Activated naive CD4-positive, alpha-beta T cell treated with anti-CD3 and anti-CD28 coated beads, Interleukin-2, amount 50 U/mL, for 24 hours (primary cell): ENCODE measurements at regions not wholly inside any gene's neighbourhood (a gene's known extent, or its start where the extent isn't known, plus 50 kb on each side); places are given as distances from the start of the nearest gene placed in this dataset.
A peak's percentile ranks its signal among the peaks of the same experiment; 100 is the strongest.

ENCODE experiments used
- H3K27ac Mint-ChIP-seq: one replicate; pipeline ENCODE4 v1.8.0; 2021; ENCODE audit warnings: mild to moderate bottlenecking, mixed read lengths
- H3K27me3 Mint-ChIP-seq: one replicate; pipeline ENCODE4 v1.8.0; 2021; ENCODE audit warnings: mixed read lengths
- H3K36me3 Mint-ChIP-seq: one replicate; pipeline ENCODE4 v1.8.0; 2021; ENCODE audit warnings: mixed read lengths
- H3K4me1 Mint-ChIP-seq: one replicate; pipeline ENCODE4 v1.8.0; 2021; ENCODE audit warnings: mixed read lengths
- H3K4me3 Mint-ChIP-seq: one replicate; pipeline ENCODE4 v1.8.0; 2021; ENCODE audit warnings: mild to moderate bottlenecking, mixed read lengths
- H3K9me3 Mint-ChIP-seq: one replicate; pipeline ENCODE4 v1.8.0; 2021; ENCODE audit warnings: mixed read lengths

GRCh38 chr6:21648475-21649050 is 55.0 kb downstream of the SOX4 start:
- no peaks in the 10 kb centered on the region for H3K36me3 Mint-ChIP-seq
- peaks cover 1% of the 10 kb centered on the region for H3K27me3 Mint-ChIP-seq
- no peak overlapping the region for H3K27ac Mint-ChIP-seq
- H3K9me3 Mint-ChIP-seq, result no peaks in the 10 kb centered on the region
- H3K4me3 Mint-ChIP-seq, result no peak overlapping the region
- no peaks in the 10 kb centered on the region for H3K4me1 Mint-ChIP-seq

DNA sequence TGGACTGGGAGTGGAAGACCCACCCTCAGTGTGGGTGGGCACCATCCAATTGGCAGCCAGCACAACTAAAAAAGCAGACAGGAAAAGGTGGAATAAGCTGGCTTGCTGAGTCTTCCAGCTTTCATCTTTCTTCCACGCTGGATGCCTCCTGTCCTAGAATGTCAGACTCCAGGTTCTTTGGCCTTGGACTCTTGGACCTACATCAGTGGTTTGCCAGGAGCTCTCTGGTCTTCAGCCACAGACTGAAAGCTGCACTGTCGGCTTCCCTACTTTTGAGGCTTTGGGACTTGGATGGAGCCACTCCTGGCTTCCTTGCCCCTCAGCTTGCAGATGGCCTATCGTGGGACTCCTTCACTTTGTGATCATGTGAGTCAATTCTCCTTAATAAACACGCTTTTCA is 59.8 kb downstream of the SOX4 start:
- no peaks in the 10 kb centered on the region for H3K4me1 Mint-ChIP-seq
- no peak overlapping the region for H3K27ac Mint-ChIP-seq

GRCh38 chr6:21653905-21654304 is 60.4 kb downstream of the SOX4 start:
- Mint-ChIP-seq H3K36me3 (no peaks in the 10 kb centered on the region), H3K4me1 (no peaks in the 10 kb centered on the region), H3K9me3 (no peaks in the 10 kb centered on the region), H3K4me3 (no peak overlapping the region), H3K27ac (no peak overlapping the region), H3K27me3 (peaks cover 2% of the 10 kb centered on the region)

More for the DNA sequence above, 59.8 kb downstream of the SOX4 start:
- no peaks in the 10 kb centered on the region for H3K9me3 Mint-ChIP-seq
- H3K4me3 Mint-ChIP-seq, result no peak overlapping the region
- no peaks in the 10 kb centered on the region for H3K36me3 Mint-ChIP-seq
- H3K27me3 Mint-ChIP-seq, result peaks cover 2% of the 10 kb centered on the region

- Mint-ChIP-seq H3K27me3 (peaks cover 2% of the 10 kb centered on the region), H3K36me3 (no peaks in the 10 kb centered on the region), H3K4me3 (no peak overlapping the region), H3K27ac (no peak overlapping the region), H3K4me1 (no peaks in the 10 kb centered on the region), H3K9me3 (no peaks in the 10 kb centered on the region)
Observed at GRCh38 chr6:21654361-21654760, 60.8 kb downstream of the SOX4 start.

- no peak overlapping the region for H3K27ac Mint-ChIP-seq
- H3K9me3 Mint-ChIP-seq, result peaks cover 5% of the 10 kb centered on the region
- no peak overlapping the region for H3K4me3 Mint-ChIP-seq
- H3K36me3 Mint-ChIP-seq, result no peaks in the 10 kb centered on the region
- peaks cover 47% of the 10 kb centered on the region for H3K27me3 Mint-ChIP-seq
- H3K4me1 Mint-ChIP-seq, result peaks cover 22% of the 10 kb centered on the region
Observed at GRCh38 chr6:21663966-21664313, 70.4 kb downstream of the SOX4 start.

- H3K4me1 Mint-ChIP-seq, result peaks cover 22% of the 10 kb centered on the region
- H3K36me3 Mint-ChIP-seq, result no peaks in the 10 kb centered on the region
- peak overlapping the region; percentile 30 for H3K4me3 Mint-ChIP-seq
- H3K27me3 Mint-ChIP-seq, result peaks cover 47% of the 10 kb centered on the region
- H3K27ac Mint-ChIP-seq, result no peak overlapping the region
- peaks cover 5% of the 10 kb centered on the region for H3K9me3 Mint-ChIP-seq
Observed at GRCh38 chr6:21664314-21665109, 71.0 kb downstream of the SOX4 start.

DNA sequence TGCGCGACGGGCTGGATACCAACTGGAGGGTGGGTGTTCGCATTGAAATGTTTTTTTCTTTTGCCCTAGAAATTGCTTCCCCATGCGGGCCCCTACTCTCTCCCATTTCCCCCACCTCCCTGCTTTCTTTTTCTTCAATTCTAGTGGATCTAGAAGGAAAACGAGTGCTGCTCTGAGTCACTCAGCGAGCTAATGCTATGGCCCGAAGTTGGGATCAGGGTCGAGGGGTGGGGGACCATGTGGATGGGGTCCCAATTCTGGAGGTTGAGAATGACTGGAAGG is 71.5 kb downstream of the SOX4 start:
- peaks cover 5% of the 10 kb centered on the region for H3K9me3 Mint-ChIP-seq
- H3K27ac Mint-ChIP-seq, result no peak overlapping the region
- no peaks in the 10 kb centered on the region for H3K36me3 Mint-ChIP-seq
- peaks cover 22% of the 10 kb centered on the region for H3K4me1 Mint-ChIP-seq
- peaks cover 47% of the 10 kb centered on the region for H3K27me3 Mint-ChIP-seq
- no peak overlapping the region for H3K4me3 Mint-ChIP-seq

GRCh38 chr6:21665392-21666200 is 72.0 kb downstream of the SOX4 start:
- H3K36me3 Mint-ChIP-seq, result no peaks in the 10 kb centered on the region
- peaks cover 48% of the 10 kb centered on the region for H3K27me3 Mint-ChIP-seq
- no peak overlapping the region for H3K27ac Mint-ChIP-seq
- peaks cover 22% of the 10 kb centered on the region for H3K4me1 Mint-ChIP-seq
- no peak overlapping the region for H3K4me3 Mint-ChIP-seq
- peaks cover 5% of the 10 kb centered on the region for H3K9me3 Mint-ChIP-seq

GRCh38 chr6:21666201-21666691 is 72.7 kb downstream of the SOX4 start:
- peaks cover 22% of the 10 kb centered on the region for H3K4me1 Mint-ChIP-seq
- peaks cover 48% of the 10 kb centered on the region for H3K27me3 Mint-ChIP-seq
- peaks cover 5% of the 10 kb centered on the region for H3K9me3 Mint-ChIP-seq
- no peaks in the 10 kb centered on the region for H3K36me3 Mint-ChIP-seq
- no peak overlapping the region for H3K27ac Mint-ChIP-seq
- peak overlapping the region; percentile 44 for H3K4me3 Mint-ChIP-seq

GRCh38 chr6:21666853-21667681 is 73.5 kb downstream of the SOX4 start:
- Mint-ChIP-seq H3K36me3 (no peaks in the 10 kb centered on the region), H3K9me3 (peaks cover 5% of the 10 kb centered on the region), H3K4me3 (peak overlapping the region; percentile 19), H3K27ac (no peak overlapping the region), H3K27me3 (peaks cover 46% of the 10 kb centered on the region), H3K4me1 (peaks cover 22% of the 10 kb centered on the region)

DNA sequence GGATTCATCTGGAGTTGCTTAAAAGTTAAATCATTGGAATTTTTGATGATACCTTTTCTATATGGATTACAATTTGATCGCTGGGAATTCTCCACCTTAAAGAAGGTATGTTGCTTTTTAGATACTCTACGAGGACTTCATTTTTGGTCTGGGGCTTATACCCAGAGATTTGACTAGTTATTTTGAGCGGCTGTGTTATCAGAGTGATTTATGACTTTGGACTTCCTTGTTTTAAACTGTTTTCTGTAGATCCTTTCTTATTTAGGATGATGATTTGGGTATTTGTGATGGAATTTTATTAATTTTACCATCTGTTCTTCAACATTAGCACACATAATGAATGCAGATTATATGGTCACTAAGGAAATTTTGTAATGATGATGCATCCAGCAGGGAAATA is 75.2 kb downstream of the SOX4 start:
- Mint-ChIP-seq H3K9me3 (no peaks in the 10 kb centered on the region), H3K4me1 (peaks cover 22% of the 10 kb centered on the region), H3K36me3 (no peaks in the 10 kb centered on the region), H3K4me3 (no peak overlapping the region), H3K27ac (no peak overlapping the region), H3K27me3 (peaks cover 42% of the 10 kb centered on the region)

GRCh38 chr6:21676769-21677168 is 83.2 kb downstream of the SOX4 start:
- H3K27me3 Mint-ChIP-seq, result peaks cover 14% of the 10 kb centered on the region
- no peaks in the 10 kb centered on the region for H3K36me3 Mint-ChIP-seq
- no peak overlapping the region for H3K27ac Mint-ChIP-seq
- H3K4me1 Mint-ChIP-seq, result no peaks in the 10 kb centered on the region
- no peaks in the 10 kb centered on the region for H3K9me3 Mint-ChIP-seq
- no peak overlapping the region for H3K4me3 Mint-ChIP-seq

GRCh38 chr6:21678990-21679389 is 85.4 kb downstream of the SOX4 start:
- H3K4me1 Mint-ChIP-seq, result no peaks in the 10 kb centered on the region
- H3K9me3 Mint-ChIP-seq, result no peaks in the 10 kb centered on the region
- H3K27me3 Mint-ChIP-seq, result peaks cover 7% of the 10 kb centered on the region
- H3K27ac Mint-ChIP-seq, result no peak overlapping the region
- H3K36me3 Mint-ChIP-seq, result no peaks in the 10 kb centered on the region
- H3K4me3 Mint-ChIP-seq, result no peak overlapping the region

GRCh38 chr6:21679761-21680265 is 86.3 kb downstream of the SOX4 start:
- no peaks in the 10 kb centered on the region for H3K9me3 Mint-ChIP-seq
- peaks cover 4% of the 10 kb centered on the region for H3K27me3 Mint-ChIP-seq
- no peaks in the 10 kb centered on the region for H3K36me3 Mint-ChIP-seq
- no peaks in the 10 kb centered on the region for H3K4me1 Mint-ChIP-seq
- no peak overlapping the region for H3K27ac Mint-ChIP-seq
- H3K4me3 Mint-ChIP-seq, result no peak overlapping the region

- Mint-ChIP-seq H3K4me1 (no peaks in the 10 kb centered on the region), H3K36me3 (no peaks in the 10 kb centered on the region), H3K27ac (no peak overlapping the region), H3K27me3 (no peaks in the 10 kb centered on the region), H3K4me3 (no peak overlapping the region), H3K9me3 (no peaks in the 10 kb centered on the region)
Observed at GRCh38 chr6:21680611-21681010, 87.1 kb downstream of the SOX4 start.
